ENCODE measurements at regions not wholly inside any gene's neighbourhood (a gene's known extent, or its start where the extent isn't known, plus 50 kb on each side); places are given as distances from the start of the nearest gene placed in this dataset.

DNA sequence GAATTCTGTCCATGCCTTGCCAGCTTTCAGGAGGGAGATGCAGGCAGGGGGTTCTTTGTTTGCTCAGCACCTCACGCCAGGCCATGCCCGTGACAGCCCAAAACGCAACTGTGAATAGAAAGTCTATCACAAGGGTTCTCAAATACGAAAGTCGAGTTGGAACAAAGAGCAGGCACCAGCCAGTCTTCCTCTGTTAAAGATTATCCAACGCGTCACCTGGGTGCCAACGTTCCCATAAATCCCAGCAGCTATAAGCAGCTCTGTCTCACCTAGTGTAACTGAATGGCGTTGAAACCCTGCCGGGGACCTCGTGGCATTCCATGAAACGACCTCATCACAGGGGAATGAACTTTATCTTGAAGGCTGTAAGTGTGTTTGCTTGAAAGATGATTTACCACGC is 84.8 kb upstream of the GATA6 start:
- no peak for ATAC-seq
- Mint-ChIP-seq H3K4me1 (no peaks in the 10 kb centered on the region), H3K27me3 (ENCODE audit: low read depth) (no peaks in the 10 kb centered on the region; the same call in 1 of the 2 replicates), H3K4me3 (no peak overlapping the region), H3K9me3 (no peaks in the 10 kb centered on the region), H3K27ac (no peak overlapping the region), H3K36me3 (no peaks in the 10 kb centered on the region)
- TF ChIP-seq JAZF1 (CRISPR knock-in tag; IDR thresholded peaks at IDR 0.05): no peak
- no peak for TF ChIP-seq RORB (CRISPR knock-in tag; IDR thresholded peaks at IDR 0.05)
- no peak for TF ChIP-seq ETV6 (CRISPR knock-in tag; IDR thresholded peaks at IDR 0.05)
- no peak for TF ChIP-seq FOXK1 (CRISPR knock-in tag; IDR thresholded peaks at IDR 0.05)
- POLR2A ChIA-PET: no interaction called here
- DNase-seq (ENCODE audit: low spot score): no peak
- CTCF ChIA-PET: no interaction called here

DNA sequence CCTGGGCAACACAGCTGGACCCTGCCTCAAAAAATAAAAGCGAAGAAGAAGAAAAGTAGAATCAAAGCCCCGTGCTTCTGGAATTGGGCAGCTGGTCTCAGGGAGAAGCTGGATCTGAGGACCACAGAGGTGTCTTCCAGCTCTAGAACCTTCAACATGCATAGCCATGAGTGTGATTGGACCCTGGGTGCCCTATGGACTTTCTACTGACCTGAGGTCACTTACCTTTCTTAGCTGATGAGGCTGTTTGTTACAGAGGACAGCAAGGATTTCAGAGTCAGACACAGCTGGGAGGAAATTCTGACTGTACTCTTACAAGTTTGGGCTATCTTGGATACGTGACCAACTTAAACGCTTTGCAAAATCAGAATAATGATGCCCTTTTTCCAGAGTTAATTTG is 82.4 kb upstream of the GATA6 start:
- DNase-seq (ENCODE audit: low spot score) (no peak), ATAC-seq (no peak)
- Mint-ChIP-seq H3K36me3 (no peaks in the 10 kb centered on the region), H3K27ac (no peak overlapping the region), H3K9me3 (no peaks in the 10 kb centered on the region), H3K27me3 (ENCODE audit: low read depth) (no peaks in the 10 kb centered on the region; the same call in 1 of the 2 replicates), H3K4me3 (no peak overlapping the region), H3K4me1 (no peaks in the 10 kb centered on the region)
- CTCF ChIA-PET: no interaction called here
- TF ChIP-seq, protein P1, sequence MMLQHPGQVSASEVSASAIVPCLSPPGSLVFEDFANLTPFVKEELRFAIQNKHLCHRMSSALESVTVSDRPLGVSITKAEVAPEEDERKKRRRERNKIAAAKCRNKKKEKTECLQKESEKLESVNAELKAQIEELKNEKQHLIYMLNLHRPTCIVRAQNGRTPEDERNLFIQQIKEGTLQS (CRISPR knock-in tag; conservative IDR thresholded peaks at IDR 0.05): no peak
- TF ChIP-seq GABPB1 (CRISPR knock-in tag; IDR thresholded peaks at IDR 0.05): no peak
- no peak for TF ChIP-seq ATF1 (CRISPR knock-in tag; IDR thresholded peaks at IDR 0.05)
- TF ChIP-seq TEAD1 (CRISPR knock-in tag; IDR thresholded peaks at IDR 0.05): no peak
- TF ChIP-seq SP1 (CRISPR knock-in tag; conservative IDR thresholded peaks at IDR 0.05): no peak
- TF ChIP-seq, protein P2, sequence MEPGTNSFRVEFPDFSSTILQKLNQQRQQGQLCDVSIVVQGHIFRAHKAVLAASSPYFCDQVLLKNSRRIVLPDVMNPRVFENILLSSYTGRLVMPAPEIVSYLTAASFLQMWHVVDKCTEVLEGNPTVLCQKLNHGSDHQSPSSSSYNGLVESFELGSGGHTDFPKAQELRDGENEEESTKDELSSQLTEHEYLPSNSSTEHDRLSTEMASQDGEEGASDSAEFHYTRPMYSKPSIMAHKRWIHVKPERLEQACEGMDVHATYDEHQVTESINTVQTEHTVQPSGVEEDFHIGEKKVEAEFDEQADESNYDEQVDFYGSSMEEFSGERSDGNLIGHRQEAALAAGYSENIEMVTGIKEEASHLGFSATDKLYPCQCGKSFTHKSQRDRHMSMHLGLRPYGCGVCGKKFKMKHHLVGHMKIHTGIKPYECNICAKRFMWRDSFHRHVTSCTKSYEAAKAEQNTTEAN (CRISPR knock-in tag; IDR thresholded peaks at IDR 0.05): no peak
- TF ChIP-seq FOXJ3 (CRISPR knock-in tag; IDR thresholded peaks at IDR 0.05; ENCODE audit: borderline replicate concordance): no peak
- no peak for TF ChIP-seq ESRRA (CRISPR knock-in tag; IDR thresholded peaks at IDR 0.05; ENCODE audit: borderline replicate concordance)
- TF ChIP-seq, protein P3, sequence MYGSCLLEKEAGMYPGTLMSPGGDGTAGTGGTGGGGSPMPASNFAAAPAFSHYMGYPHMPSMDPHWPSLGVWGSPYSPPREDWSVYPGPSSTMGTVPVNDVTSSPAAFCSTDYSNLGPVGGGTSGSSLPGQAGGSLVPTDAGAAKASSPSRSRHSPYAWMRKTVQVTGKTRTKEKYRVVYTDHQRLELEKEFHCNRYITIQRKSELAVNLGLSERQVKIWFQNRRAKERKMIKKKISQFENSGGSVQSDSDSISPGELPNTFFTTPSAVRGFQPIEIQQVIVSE (CRISPR knock-in tag; IDR thresholded peaks at IDR 0.05; ENCODE audit: borderline replicate concordance): no peak
- TF ChIP-seq, protein P4, sequence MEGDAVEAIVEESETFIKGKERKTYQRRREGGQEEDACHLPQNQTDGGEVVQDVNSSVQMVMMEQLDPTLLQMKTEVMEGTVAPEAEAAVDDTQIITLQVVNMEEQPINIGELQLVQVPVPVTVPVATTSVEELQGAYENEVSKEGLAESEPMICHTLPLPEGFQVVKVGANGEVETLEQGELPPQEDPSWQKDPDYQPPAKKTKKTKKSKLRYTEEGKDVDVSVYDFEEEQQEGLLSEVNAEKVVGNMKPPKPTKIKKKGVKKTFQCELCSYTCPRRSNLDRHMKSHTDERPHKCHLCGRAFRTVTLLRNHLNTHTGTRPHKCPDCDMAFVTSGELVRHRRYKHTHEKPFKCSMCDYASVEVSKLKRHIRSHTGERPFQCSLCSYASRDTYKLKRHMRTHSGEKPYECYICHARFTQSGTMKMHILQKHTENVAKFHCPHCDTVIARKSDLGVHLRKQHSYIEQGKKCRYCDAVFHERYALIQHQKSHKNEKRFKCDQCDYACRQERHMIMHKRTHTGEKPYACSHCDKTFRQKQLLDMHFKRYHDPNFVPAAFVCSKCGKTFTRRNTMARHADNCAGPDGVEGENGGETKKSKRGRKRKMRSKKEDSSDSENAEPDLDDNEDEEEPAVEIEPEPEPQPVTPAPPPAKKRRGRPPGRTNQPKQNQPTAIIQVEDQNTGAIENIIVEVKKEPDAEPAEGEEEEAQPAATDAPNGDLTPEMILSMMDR (IDR thresholded peaks at IDR 0.05): no peak
- POLR2A ChIA-PET: no interaction called here

DNA sequence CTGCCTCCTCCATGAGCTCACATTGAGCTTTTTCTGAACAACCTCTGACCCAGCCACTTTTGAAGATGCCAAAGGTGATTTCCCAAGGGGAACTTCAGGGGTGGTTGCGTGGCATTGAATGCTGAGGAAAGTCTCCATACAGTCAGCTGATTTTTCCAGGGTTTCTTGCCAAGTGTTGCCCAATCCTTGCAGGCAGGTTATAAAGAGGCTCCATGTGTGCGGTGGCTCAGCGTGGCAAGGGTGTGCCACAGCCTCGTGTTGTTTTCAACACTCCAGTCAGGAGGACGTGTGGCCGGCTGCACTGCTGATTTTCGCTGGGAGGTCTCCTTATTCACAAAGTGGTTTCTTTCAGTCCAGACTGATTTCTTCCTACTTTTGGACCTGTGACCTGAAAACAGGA is 81.4 kb upstream of the GATA6 start:
- no peaks in the 10 kb centered on the region; the same call in 1 of the 2 replicates for H3K27me3 Mint-ChIP-seq (ENCODE audit: low read depth)
- H3K27ac Mint-ChIP-seq: no peak overlapping the region
- H3K9me3 Mint-ChIP-seq: no peaks in the 10 kb centered on the region
- no peaks in the 10 kb centered on the region for H3K4me1 Mint-ChIP-seq
- H3K36me3 Mint-ChIP-seq: no peaks in the 10 kb centered on the region
- ChIA-PET CTCF (interaction anchor here (0.6 to 0.9 kb wide), 2 partner anchors 90 to 91 kb away, joined by 3 read pairs; no protein-coding TSS in a partner anchor), POLR2A (no interaction called here)
- ATAC-seq: no peak
- H3K4me3 Mint-ChIP-seq: no peak overlapping the region
- no peak for DNase-seq (ENCODE audit: low spot score)
- TF ChIP-seq, protein P5, sequence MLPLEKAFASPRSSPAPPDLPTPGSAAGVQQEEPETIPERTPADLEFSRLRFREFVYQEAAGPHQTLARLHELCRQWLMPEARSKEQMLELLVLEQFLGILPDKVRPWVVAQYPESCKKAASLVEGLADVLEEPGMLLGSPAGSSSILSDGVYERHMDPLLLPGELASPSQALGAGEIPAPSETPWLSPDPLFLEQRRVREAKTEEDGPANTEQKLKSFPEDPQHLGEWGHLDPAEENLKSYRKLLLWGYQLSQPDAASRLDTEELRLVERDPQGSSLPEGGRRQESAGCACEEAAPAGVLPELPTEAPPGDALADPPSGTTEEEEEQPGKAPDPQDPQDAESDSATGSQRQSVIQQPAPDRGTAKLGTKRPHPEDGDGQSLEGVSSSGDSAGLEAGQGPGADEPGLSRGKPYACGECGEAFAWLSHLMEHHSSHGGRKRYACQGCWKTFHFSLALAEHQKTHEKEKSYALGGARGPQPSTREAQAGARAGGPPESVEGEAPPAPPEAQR (CRISPR knock-in tag; IDR thresholded peaks at IDR 0.05): no peak
- no peak for TF ChIP-seq ESRRA (CRISPR knock-in tag; IDR thresholded peaks at IDR 0.05; ENCODE audit: borderline replicate concordance)
- TF ChIP-seq JUN (CRISPR knock-in tag; IDR thresholded peaks at IDR 0.05): no peak
- TF ChIP-seq, protein P6, sequence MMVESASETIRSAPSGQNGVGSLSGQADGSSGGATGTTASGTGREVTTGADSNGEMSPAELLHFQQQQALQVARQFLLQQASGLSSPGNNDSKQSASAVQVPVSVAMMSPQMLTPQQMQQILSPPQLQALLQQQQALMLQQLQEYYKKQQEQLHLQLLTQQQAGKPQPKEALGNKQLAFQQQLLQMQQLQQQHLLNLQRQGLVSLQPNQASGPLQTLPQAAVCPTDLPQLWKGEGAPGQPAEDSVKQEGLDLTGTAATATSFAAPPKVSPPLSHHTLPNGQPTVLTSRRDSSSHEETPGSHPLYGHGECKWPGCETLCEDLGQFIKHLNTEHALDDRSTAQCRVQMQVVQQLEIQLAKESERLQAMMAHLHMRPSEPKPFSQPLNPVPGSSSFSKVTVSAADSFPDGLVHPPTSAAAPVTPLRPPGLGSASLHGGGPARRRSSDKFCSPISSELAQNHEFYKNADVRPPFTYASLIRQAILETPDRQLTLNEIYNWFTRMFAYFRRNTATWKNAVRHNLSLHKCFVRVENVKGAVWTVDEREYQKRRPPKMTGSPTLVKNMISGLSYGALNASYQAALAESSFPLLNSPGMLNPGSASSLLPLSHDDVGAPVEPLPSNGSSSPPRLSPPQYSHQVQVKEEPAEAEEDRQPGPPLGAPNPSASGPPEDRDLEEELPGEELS (CRISPR knock-in tag; IDR thresholded peaks at IDR 0.05): no peak
- no peak for TF ChIP-seq ZNF232 (CRISPR knock-in tag; IDR thresholded peaks at IDR 0.05)
- no peak for TF ChIP-seq OVOL2 (CRISPR knock-in tag; IDR thresholded peaks at IDR 0.05; ENCODE audit: borderline replicate concordance)
- no peak for TF ChIP-seq FOXK1 (CRISPR knock-in tag; IDR thresholded peaks at IDR 0.05)
- no peak for TF ChIP-seq SOX15 (CRISPR knock-in tag; IDR thresholded peaks at IDR 0.05)
- TF ChIP-seq, protein P7, sequence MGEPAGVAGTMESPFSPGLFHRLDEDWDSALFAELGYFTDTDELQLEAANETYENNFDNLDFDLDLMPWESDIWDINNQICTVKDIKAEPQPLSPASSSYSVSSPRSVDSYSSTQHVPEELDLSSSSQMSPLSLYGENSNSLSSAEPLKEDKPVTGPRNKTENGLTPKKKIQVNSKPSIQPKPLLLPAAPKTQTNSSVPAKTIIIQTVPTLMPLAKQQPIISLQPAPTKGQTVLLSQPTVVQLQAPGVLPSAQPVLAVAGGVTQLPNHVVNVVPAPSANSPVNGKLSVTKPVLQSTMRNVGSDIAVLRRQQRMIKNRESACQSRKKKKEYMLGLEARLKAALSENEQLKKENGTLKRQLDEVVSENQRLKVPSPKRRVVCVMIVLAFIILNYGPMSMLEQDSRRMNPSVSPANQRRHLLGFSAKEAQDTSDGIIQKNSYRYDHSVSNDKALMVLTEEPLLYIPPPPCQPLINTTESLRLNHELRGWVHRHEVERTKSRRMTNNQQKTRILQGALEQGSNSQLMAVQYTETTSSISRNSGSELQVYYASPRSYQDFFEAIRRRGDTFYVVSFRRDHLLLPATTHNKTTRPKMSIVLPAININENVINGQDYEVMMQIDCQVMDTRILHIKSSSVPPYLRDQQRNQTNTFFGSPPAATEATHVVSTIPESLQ (CRISPR knock-in tag; IDR thresholded peaks at IDR 0.05): no peak
- no peak for TF ChIP-seq NR3C1 (CRISPR knock-in tag; conservative IDR thresholded peaks at IDR 0.05; ENCODE audit: low read depth)
- TF ChIP-seq ZNF317 (CRISPR knock-in tag; IDR thresholded peaks at IDR 0.05; ENCODE audit: borderline replicate concordance, low read depth): no peak
